ENCODE measurements at regions not wholly inside any gene's neighbourhood (a gene's known extent, or its start where the extent isn't known, plus 50 kb on each side); places are given as distances from the start of the nearest gene placed in this dataset.
"Not testable (repeated sequence)": the region's sequence is repeated elsewhere in the genome, so short reads cannot be mapped to it uniquely, and the experiment has no call there.

- DNase-seq = no peak
These were observed 144.0 kb upstream of the GRK3 start for GRCh38 chr22:25420471-25420924.

- DNase-seq = no peak
These were observed 143.3 kb upstream of the GRK3 start for GRCh38 chr22:25420925-25421904.

- peak; percentile 11 to 20 for DNase-seq
These were observed 137.8 kb upstream of the GRK3 start for GRCh38 chr22:25426530-25427308.

- DNase-seq = not testable (repeated sequence)
These were observed 132.7 kb upstream of the GRK3 start for GRCh38 chr22:25431637-25432342.

GRCh38 chr22:25433381-25433970 lies 131.0 kb upstream of the GRK3 start:
- DNase-seq = not testable (repeated sequence)

- DNase-seq = no peak
These were observed 126.9 kb upstream of the GRK3 start for GRCh38 chr22:25437414-25438160.

GRCh38 chr22:25447067-25447685 lies 117.3 kb upstream of the GRK3 start:
- no peak for DNase-seq

GRCh38 chr22:25447686-25448434 lies 116.6 kb upstream of the GRK3 start:
- peak; percentile 91 to 92 for DNase-seq

- peak in 1 of 2 donors; percentile 3 for DNase-seq
These were observed 115.9 kb upstream of the GRK3 start for GRCh38 chr22:25448435-25449051.

GRCh38 chr22:25449781-25450317 lies 114.6 kb upstream of the GRK3 start:
- no peak for DNase-seq

GRCh38 chr22:25451480-25452114 lies 112.9 kb upstream of the GRK3 start:
- DNase-seq = no peak

- DNase-seq = no peak
These were observed 112.3 kb upstream of the GRK3 start for GRCh38 chr22:25452116-25452700.

- no peak for DNase-seq
These were observed 111.4 kb upstream of the GRK3 start for GRCh38 chr22:25453058-25453457.

- DNase-seq = no peak
These were observed 110.9 kb upstream of the GRK3 start for GRCh38 chr22:25453557-25453956.

- DNase-seq = not testable (repeated sequence)
These were observed 108.0 kb upstream of the GRK3 start for GRCh38 chr22:25456300-25457043.

GRCh38 chr22:25458631-25459030 lies 105.8 kb upstream of the GRK3 start:
- not testable (repeated sequence) for DNase-seq

GRCh38 chr22:25460682-25461081 lies 103.8 kb upstream of the GRK3 start:
- not testable (repeated sequence) for DNase-seq

- DNase-seq = no peak
These were observed 103.2 kb upstream of the GRK3 start for GRCh38 chr22:25461301-25461700.
